ENCODE measurements at regions not wholly inside any gene's neighbourhood (a gene's known extent, or its start where the extent isn't known, plus 50 kb on each side); places are given as distances from the start of the nearest gene placed in this dataset.
"Not testable (repeated sequence)": the region's sequence is repeated elsewhere in the genome, so short reads cannot be mapped to it uniquely, and the experiment has no call there.

DNA sequence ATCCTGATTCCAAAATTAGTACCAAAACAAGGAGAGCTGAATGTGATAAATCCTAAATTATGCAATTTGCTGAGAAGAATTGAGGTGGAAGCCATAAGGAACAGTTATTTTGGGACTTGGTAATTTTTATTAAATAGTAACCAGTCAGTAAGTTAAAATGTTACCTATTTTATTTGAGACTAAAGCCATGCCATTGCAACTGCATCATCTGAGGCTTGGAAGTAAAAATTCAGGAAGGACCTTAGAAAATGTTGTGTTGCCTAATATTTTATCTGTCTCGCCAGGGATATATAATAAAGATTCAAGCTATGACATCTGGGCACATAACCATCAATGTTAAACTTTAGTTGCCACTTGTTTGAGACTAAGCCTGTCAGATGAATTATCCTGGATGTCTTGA lies 341.3 kb upstream of the MAGEB16 start:
- no peaks in the 10 kb centered on the region for H3K36me3 ChIP-seq (ENCODE audit: control insufficient read depth, insufficient read depth, low read length)
- H3K4me3 ChIP-seq (ENCODE audit: low read depth, low read length): no peak overlapping the region

DNA sequence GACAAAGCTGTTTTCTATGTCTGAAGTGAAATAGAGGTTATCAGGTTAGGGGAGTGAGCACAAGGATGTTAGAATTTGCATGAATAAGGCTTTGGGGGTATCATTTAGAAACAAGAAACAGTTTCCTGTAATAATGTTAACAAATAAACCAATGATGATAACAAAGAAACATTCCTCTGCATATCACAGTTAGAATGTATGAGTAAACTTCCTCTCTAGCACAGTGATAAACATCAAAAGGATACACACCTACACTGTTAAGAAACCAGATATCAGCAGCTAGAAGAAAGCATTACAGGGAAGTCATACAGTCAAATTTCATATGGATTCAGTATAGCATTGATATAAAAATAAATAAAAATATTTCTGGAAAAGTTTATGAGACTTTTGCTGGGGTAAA lies 340.0 kb upstream of the MAGEB16 start:
- H2AFZ ChIP-seq: no peak overlapping the region
- no peak overlapping the region for H3K4me2 ChIP-seq (ENCODE audit: low read length)
- no peak overlapping the region for H3K4me3 ChIP-seq (ENCODE audit: low read depth, low read length)
- H3K9ac ChIP-seq: no peak overlapping the region
- TF ChIP-seq, protein P1, sequence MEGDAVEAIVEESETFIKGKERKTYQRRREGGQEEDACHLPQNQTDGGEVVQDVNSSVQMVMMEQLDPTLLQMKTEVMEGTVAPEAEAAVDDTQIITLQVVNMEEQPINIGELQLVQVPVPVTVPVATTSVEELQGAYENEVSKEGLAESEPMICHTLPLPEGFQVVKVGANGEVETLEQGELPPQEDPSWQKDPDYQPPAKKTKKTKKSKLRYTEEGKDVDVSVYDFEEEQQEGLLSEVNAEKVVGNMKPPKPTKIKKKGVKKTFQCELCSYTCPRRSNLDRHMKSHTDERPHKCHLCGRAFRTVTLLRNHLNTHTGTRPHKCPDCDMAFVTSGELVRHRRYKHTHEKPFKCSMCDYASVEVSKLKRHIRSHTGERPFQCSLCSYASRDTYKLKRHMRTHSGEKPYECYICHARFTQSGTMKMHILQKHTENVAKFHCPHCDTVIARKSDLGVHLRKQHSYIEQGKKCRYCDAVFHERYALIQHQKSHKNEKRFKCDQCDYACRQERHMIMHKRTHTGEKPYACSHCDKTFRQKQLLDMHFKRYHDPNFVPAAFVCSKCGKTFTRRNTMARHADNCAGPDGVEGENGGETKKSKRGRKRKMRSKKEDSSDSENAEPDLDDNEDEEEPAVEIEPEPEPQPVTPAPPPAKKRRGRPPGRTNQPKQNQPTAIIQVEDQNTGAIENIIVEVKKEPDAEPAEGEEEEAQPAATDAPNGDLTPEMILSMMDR (IDR thresholded peaks at IDR 0.05): no peak
- H3K36me3 ChIP-seq (ENCODE audit: control insufficient read depth, insufficient read depth, low read length): no peaks in the 10 kb centered on the region
- no peaks in the 10 kb centered on the region for H3K27me3 ChIP-seq (ENCODE audit: control insufficient read depth, insufficient read depth, low read length)
- no peaks in the 10 kb centered on the region for H3K79me2 ChIP-seq
- no peak overlapping the region for H3K27ac ChIP-seq
- H3K9me3 ChIP-seq (ENCODE audit: control insufficient read depth, low read length): no peaks in the 10 kb centered on the region
- no peaks in the 10 kb centered on the region for H3K4me1 ChIP-seq

More for the DNA sequence above, 341.3 kb upstream of the MAGEB16 start:
- TF ChIP-seq, protein P1 (IDR thresholded peaks at IDR 0.05): no peak
- Histone ChIP-seq H2AFZ (no peak overlapping the region), H3K27me3 (ENCODE audit: control insufficient read depth, insufficient read depth, low read length) (no peaks in the 10 kb centered on the region), H3K79me2 (no peaks in the 10 kb centered on the region), H3K4me1 (no peaks in the 10 kb centered on the region), H3K27ac (no peak overlapping the region), H3K4me2 (ENCODE audit: low read length) (no peak overlapping the region), H3K9me3 (ENCODE audit: control insufficient read depth, low read length) (no peaks in the 10 kb centered on the region), H3K9ac (no peak overlapping the region)

DNA sequence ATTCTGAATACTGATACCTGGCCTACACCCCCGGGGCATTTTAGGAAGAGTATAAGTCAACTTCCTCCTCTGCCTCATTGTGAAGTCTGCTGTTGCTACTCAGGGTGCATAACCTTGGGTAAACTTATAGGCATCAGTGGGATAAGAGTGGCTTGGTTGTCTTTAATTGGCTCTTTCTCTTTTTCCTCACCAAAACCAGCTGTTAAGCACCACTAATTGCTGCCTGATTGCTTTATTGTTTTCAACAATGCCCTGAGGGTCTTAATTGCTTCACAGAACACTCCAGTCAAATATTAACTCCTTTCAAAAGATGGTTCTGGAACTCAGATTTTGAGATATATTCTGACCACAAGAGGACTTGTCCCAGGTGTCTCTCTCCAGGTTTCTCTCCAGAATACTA lies 337.0 kb upstream of the MAGEB16 start:
- Histone ChIP-seq H3K79me2 (no peaks in the 10 kb centered on the region), H2AFZ (no peak overlapping the region), H3K27ac (no peak overlapping the region), H3K9ac (no peak overlapping the region), H3K27me3 (ENCODE audit: control insufficient read depth, insufficient read depth, low read length) (no peaks in the 10 kb centered on the region), H3K9me3 (ENCODE audit: control insufficient read depth, low read length) (no peaks in the 10 kb centered on the region), H3K4me1 (no peaks in the 10 kb centered on the region), H3K4me3 (ENCODE audit: low read depth, low read length) (no peak overlapping the region), H3K36me3 (ENCODE audit: control insufficient read depth, insufficient read depth, low read length) (no peaks in the 10 kb centered on the region), H3K4me2 (ENCODE audit: low read length) (no peak overlapping the region)
- TF ChIP-seq, protein P1 (IDR thresholded peaks at IDR 0.05): no peak

DNA sequence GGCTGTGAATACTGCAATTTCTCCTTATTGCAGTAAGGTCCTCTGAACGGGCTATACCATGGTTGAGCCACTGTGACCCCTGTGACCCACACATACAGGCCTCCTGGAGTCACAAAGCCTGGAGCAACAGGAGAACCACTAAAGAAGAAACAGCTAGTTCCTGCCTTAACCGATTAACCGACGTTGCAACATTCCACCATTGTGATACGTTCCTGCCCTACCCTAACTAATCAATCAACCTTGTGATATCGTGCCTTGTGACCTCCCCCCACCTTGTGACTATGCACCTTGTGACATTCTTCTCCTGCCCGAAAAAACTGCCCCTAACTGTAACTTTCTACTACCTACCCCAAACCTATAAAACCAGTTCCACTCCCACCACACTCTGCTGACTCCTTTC lies 301.5 kb upstream of the MAGEB16 start:
- not testable (repeated sequence) for H3K27ac ChIP-seq; H3K27me3 ChIP-seq (ENCODE audit: control insufficient read depth, insufficient read depth, low read length); H3K9ac ChIP-seq; H3K36me3 ChIP-seq (ENCODE audit: control insufficient read depth, insufficient read depth, low read length); H3K9me3 ChIP-seq (ENCODE audit: control insufficient read depth, low read length); H3K4me3 ChIP-seq (ENCODE audit: low read depth, low read length); H2AFZ ChIP-seq; H3K4me1 ChIP-seq; H3K4me2 ChIP-seq (ENCODE audit: low read length); H3K79me2 ChIP-seq

DNA sequence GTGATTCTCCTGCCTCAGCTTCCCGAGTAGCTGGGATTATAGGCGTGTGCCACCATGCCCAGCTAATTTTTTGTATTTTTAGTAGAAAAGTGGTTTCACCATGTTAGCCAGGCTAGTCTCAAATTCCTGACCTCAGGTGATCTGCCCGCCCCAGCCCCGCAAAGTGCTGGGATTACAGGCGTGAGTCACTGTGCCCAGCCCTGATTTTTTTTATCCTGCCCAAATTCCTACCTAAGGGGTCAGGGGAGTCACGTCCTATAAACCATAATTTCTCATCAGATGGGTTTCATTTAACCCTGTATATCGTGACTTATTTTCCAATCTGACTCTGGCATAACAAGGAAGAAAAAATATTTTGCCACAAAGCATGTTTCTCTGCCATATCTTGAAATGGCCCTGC lies 300.7 kb upstream of the MAGEB16 start:
- H3K4me2 ChIP-seq (ENCODE audit: low read length); H3K27me3 ChIP-seq (ENCODE audit: control insufficient read depth, insufficient read depth, low read length): not testable (repeated sequence)

DNA sequence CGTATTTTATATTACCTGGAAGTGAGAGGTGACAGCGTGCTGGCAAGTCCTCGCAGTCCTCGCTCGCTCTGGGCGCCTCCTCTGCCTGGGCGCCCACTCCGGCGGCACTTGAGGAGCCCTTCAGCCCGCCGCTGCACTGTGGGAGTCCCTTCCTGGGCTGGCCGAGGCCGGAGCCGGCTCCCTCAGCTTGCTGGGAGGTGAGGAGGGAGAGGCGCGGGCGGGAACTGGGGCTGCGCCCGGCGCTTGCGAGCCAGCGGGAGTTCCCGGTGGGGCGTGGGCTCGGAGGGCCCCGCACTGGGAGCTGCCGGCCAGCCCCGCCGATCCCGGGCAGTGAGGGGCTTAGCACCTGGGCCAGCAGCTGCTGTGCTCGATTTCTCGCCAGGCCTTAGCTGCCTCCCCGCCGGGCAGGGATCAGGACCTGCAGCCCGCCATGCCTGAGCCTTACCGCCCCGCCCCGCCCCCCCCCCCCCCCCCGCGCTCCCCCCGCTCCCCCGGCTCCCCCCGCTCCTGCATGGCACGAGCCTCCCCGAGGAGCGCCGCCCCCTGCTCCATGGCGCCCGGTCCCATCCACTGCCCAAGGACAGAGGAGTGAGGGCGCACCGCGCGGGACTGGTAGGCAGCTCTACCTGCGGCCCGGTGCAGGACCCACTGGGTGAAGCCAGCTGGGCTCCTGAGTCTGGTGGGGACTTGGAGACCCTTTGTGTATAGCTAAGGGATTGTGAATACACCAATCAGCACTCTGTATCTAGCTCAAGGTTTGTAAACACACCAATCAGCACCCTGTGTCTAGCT lies 298.9 kb upstream of the MAGEB16 start:
- no peak overlapping the region for H3K4me3 ChIP-seq (ENCODE audit: low read depth, low read length)
- no peak overlapping the region for H2AFZ ChIP-seq
- H3K9ac ChIP-seq: no peak overlapping the region
- H3K27me3 ChIP-seq (ENCODE audit: control insufficient read depth, insufficient read depth, low read length): no peaks in the 10 kb centered on the region
- H3K9me3 ChIP-seq (ENCODE audit: control insufficient read depth, low read length): no peaks in the 10 kb centered on the region
- no peaks in the 10 kb centered on the region for H3K79me2 ChIP-seq
- TF ChIP-seq, protein P1 (IDR thresholded peaks at IDR 0.05): no peak
- H3K36me3 ChIP-seq (ENCODE audit: control insufficient read depth, insufficient read depth, low read length): no peaks in the 10 kb centered on the region
- H3K27ac ChIP-seq: no peak overlapping the region
- no peak overlapping the region for H3K4me2 ChIP-seq (ENCODE audit: low read length)
- H3K4me1 ChIP-seq: no peaks in the 10 kb centered on the region

More for the DNA sequence above, 300.7 kb upstream of the MAGEB16 start:
- H3K4me3 ChIP-seq (ENCODE audit: low read depth, low read length); H2AFZ ChIP-seq; H3K9ac ChIP-seq; H3K36me3 ChIP-seq (ENCODE audit: control insufficient read depth, insufficient read depth, low read length); H3K27ac ChIP-seq; H3K4me1 ChIP-seq; H3K79me2 ChIP-seq; H3K9me3 ChIP-seq (ENCODE audit: control insufficient read depth, low read length): not testable (repeated sequence)

Data from parathyroid adenoma (tissue), 2 donors.